Chondrocyte (in vitro differentiated cells): ENCODE measurements at regions not wholly inside any gene's neighbourhood (a gene's known extent, or its start where the extent isn't known, plus 50 kb on each side); places are given as distances from the start of the nearest gene placed in this dataset.
"Not testable (repeated sequence)": the region's sequence is repeated elsewhere in the genome, so short reads cannot be mapped to it uniquely, and the experiment has no call there.

Experiments used
- DNase-seq: peaks from one replicate; pipeline ENCODE4 v3.0.0; 2021; ENCODE audit warnings: mixed read lengths, low spot score
- H3K27ac Mint-ChIP-seq: one replicate; pipeline ENCODE4 v1.8.0; 2021; ENCODE audit warnings: mild to moderate bottlenecking, moderate library complexity, mixed read lengths; ENCODE audit not compliant: unreplicated experiment
- H3K27me3 Mint-ChIP-seq: 2 replicates; pipeline ENCODE4 v1.8.0; 2021; ENCODE audit warnings: low read depth, mixed read lengths
- H3K36me3 Mint-ChIP-seq: 2 replicates; pipeline ENCODE4 v1.8.0; 2021; ENCODE audit warnings: low read depth, mixed read lengths
- H3K4me1 Mint-ChIP-seq: 2 replicates; pipeline ENCODE4 v1.8.0; 2021; ENCODE audit warnings: low read depth, mild to moderate bottlenecking, mixed read lengths
- H3K4me3 Mint-ChIP-seq: one replicate; pipeline ENCODE4 v1.8.0; 2021; ENCODE audit warnings: mild to moderate bottlenecking, moderate library complexity, mixed read lengths; ENCODE audit not compliant: unreplicated experiment
- H3K9me3 Mint-ChIP-seq: 2 replicates; pipeline ENCODE4 v1.8.0; 2021; ENCODE audit warnings: low read depth, mixed read lengths
- TF ChIP-seq, protein P1 (sequence below): fragments of 200-600 bp; sonication (generic); IDR thresholded peaks from 2 replicates; pipeline ENCODE4 v1.5.0; 2021; ENCODE audit warnings: antibody characterized with exemption, mild to moderate bottlenecking, moderate library complexity

DNA sequence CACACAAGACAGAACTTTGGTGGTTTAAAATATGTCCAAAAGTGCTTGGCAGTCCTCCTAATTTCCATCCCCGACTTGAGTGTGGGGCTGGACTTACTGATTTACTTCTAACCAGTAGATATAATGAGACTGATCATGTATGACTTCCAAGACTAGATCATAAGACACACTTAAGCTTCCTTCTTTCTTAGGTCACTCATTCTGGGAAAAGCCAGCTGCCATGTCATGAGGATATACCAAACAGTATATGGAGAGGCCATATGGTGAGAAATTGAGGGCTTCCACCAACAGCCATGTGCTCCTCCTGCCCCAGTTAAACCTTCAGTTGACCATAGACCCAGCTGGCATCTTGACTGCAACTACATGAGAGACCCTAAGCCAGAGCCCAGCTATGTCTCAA lies 282.8 kb upstream of the PROK2 start:
- peaks cover 23% of the 10 kb centered on the region for H3K27me3 Mint-ChIP-seq
- H3K36me3 Mint-ChIP-seq, result peaks cover 8% of the 10 kb centered on the region
- H3K4me1 Mint-ChIP-seq, result peaks cover 4% of the 10 kb centered on the region
- no peak overlapping the region for H3K27ac Mint-ChIP-seq
- no peak for DNase-seq
- peaks cover 11% of the 10 kb centered on the region for H3K9me3 Mint-ChIP-seq
- TF ChIP-seq, protein P1, sequence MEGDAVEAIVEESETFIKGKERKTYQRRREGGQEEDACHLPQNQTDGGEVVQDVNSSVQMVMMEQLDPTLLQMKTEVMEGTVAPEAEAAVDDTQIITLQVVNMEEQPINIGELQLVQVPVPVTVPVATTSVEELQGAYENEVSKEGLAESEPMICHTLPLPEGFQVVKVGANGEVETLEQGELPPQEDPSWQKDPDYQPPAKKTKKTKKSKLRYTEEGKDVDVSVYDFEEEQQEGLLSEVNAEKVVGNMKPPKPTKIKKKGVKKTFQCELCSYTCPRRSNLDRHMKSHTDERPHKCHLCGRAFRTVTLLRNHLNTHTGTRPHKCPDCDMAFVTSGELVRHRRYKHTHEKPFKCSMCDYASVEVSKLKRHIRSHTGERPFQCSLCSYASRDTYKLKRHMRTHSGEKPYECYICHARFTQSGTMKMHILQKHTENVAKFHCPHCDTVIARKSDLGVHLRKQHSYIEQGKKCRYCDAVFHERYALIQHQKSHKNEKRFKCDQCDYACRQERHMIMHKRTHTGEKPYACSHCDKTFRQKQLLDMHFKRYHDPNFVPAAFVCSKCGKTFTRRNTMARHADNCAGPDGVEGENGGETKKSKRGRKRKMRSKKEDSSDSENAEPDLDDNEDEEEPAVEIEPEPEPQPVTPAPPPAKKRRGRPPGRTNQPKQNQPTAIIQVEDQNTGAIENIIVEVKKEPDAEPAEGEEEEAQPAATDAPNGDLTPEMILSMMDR, result no peak
- H3K4me3 Mint-ChIP-seq, result no peak overlapping the region

DNA sequence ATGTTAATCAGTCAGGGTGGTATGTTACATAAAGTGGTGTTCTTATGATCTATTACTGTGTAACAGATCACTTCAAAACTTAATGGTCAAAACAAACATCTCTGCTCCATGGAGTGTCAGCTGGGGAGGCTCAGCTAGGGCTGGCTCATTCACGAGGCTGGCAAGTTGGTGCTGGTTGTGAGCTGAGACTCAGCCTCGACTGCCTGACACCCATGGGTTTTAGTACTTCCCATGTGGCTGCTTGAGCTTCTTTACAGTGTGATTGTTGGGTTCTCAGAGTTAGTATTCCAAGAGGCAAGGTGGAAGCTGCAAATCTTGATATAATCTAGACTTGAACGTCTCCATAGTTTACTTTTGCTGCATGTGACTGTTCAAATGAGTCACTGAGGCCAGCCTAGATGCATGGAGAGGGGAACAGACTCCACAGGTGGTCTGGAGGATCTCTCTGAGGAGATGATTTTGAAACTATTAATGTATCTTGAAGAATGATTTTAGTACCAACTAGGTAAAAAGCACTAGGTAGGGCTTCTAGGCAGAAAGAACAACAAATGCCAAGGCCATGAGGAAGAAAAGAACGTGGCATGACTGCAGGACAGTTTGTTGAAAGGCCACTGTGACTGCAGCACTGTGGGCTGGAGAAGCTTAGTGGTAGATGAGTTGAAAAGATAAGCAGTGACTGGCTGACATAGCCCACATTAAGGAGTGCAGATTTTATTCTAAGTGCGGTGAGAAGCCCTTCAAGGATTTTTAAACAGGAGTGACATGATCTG lies 281.1 kb upstream of the PROK2 start:
- Mint-ChIP-seq H3K4me3 (no peak overlapping the region), H3K36me3 (peaks cover 9% of the 10 kb centered on the region), H3K4me1 (peaks cover 4% of the 10 kb centered on the region), H3K27ac (no peak overlapping the region), H3K27me3 (peaks cover 21% of the 10 kb centered on the region), H3K9me3 (peaks cover 14% of the 10 kb centered on the region)
- no peak for DNase-seq
- TF ChIP-seq, protein P1, result no peak

DNA sequence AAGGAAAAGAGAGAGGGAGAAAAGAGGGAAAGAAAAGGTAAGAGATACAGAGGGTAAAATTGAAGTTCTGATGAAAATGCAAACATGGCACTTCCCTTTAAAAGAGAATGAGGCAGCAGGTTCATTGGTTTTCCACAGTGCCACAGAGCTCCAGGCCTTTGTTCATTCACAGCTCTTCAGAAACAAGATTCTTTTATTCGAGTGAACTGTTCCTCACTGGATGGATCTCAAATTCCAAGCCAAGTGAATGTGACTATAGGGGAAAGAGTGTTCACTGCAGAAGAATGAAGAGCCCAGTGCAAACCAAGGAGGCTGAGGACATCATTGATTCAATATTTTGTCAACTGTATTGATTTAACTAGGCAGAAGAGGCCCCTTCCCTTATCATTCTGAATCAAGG lies 280.3 kb upstream of the PROK2 start:
- H3K9me3 Mint-ChIP-seq, result peaks cover 14% of the 10 kb centered on the region
- H3K27ac Mint-ChIP-seq, result no peak overlapping the region
- peaks cover 23% of the 10 kb centered on the region for H3K27me3 Mint-ChIP-seq
- peaks cover 4% of the 10 kb centered on the region for H3K4me1 Mint-ChIP-seq
- TF ChIP-seq, protein P1, result no peak
- no peak overlapping the region for H3K4me3 Mint-ChIP-seq
- no peak for DNase-seq
- peaks cover 9% of the 10 kb centered on the region for H3K36me3 Mint-ChIP-seq

DNA sequence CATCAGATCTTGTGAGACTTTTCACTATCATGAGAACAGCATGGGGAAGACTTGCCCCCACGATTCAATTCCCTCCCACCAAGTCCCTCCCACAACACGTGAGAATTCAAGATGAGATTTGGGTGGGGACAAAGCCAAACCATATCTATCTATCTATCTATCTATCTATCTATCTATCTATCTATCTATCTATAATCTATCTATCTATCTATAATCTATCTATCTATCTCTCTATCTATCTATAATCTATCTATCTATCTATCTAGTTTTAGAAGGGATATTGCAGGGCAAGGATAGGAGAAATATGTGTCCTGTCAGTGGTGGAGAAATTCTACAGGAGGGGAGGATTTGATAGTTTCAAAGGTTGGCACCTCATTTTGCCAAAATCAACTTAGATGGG lies 279.8 kb upstream of the PROK2 start:
- not testable (repeated sequence) for H3K36me3 Mint-ChIP-seq, H3K27ac Mint-ChIP-seq, H3K4me1 Mint-ChIP-seq, DNase-seq, H3K4me3 Mint-ChIP-seq
- Mint-ChIP-seq H3K27me3 (peaks cover 23% of the 10 kb centered on the region), H3K9me3 (peaks cover 14% of the 10 kb centered on the region)

DNA sequence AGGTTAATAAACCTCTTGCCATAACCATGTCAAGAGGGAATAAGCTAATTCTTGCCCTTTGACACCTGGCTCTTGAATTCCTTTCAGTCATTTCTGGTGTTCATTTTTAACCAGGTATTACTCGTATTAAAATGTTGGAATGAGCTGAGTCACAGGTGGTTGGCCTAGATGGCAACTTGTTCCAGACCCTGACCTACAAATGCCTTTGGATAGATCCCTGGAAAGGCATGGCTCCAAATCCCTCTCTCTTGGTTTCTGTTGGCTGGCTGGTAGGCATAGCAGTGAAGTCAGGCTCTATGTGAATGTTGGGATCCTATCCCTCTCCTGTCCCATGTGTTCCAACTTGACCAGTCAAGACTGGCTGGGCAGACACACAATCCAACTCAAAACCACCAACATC lies 277.1 kb upstream of the PROK2 start:
- Mint-ChIP-seq H3K4me3 (no peak overlapping the region), H3K27ac (no peak overlapping the region), H3K27me3 (peaks cover 23% of the 10 kb centered on the region), H3K4me1 (peaks cover 16% of the 10 kb centered on the region), H3K36me3 (peaks cover 9% of the 10 kb centered on the region), H3K9me3 (peaks cover 14% of the 10 kb centered on the region)
- TF ChIP-seq, protein P1, result no peak
- DNase-seq, result no peak

DNA sequence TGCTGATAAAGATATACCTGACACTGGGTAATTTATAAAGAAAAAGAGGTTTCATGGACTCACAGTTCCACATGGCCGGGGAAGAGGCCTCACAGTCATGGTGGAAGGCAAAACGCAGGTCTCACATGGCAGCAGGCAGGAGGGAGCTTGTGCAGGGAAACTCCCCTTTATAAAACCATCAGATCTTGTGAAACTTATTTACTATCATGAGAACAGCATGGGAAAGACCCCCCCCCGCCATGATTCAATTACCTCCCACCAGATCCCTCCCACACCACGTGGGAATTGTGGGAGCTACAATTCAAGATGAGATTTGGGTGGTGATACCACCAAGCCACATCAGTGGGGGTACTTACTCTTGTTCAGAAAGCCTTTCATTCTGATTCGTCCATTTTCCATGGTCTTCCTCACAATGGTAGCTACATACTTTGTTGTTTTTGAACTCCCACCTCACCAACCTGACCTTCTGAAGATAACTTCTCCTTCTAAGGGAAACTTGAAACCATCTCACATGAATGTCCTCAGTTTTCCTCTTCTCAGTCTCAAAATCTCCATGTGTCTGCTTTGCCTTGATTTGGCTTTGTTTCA lies 275.6 kb upstream of the PROK2 start:
- Mint-ChIP-seq H3K4me1 (peaks cover 12% of the 10 kb centered on the region), H3K4me3 (no peak overlapping the region), H3K36me3 (peaks cover 9% of the 10 kb centered on the region), H3K27me3 (peaks cover 21% of the 10 kb centered on the region), H3K27ac (no peak overlapping the region), H3K9me3 (peaks cover 14% of the 10 kb centered on the region)
- TF ChIP-seq, protein P1, result no peak
- DNase-seq, result no peak
